Upper lobe of left lung (tissue), 4 donors: ENCODE measurements at regions not wholly inside any gene's neighbourhood (a gene's known extent, or its start where the extent isn't known, plus 50 kb on each side); places are given as distances from the start of the nearest gene placed in this dataset.

Experiments used
- EP300 ChIP-seq, 4 donors: sonication (generic); formaldehyde crosslinking; IDR thresholded peaks; one replicate each; pipeline ENCODE4 v1.5.1; 2017; ENCODE audit warnings: antibody characterized with exemption in 4 of 4, control low read depth in 2 of 4
- POLR2A ChIP-seq, 4 donors: fragments of 450-650 bp; IDR thresholded peaks; one replicate each; pipeline ENCODE4 v1.5.1; 2016 to 2017; ENCODE audit warnings: antibody characterized with exemption in 4 of 4, mild to moderate bottlenecking in 2 of 4
- POLR2AphosphoS5 ChIP-seq, 2 donors: sonication (generic); formaldehyde crosslinking; IDR thresholded peaks; one replicate each; pipeline ENCODE4 v1.5.1; 2017; ENCODE audit warnings: antibody characterized with exemption in 2 of 2
- TF ChIP-seq, protein P1 (sequence below), 6 experiments: fragments of 450-650 bp in 4 of 6; fragments of 200-600 bp in 2 of 6; sonication (generic) in 2 of 6; IDR thresholded peaks; one replicate each; pipeline ENCODE4 v1.5.1; 2016 to 2019; ENCODE audit warnings: antibody characterized with exemption in 6 of 6

DNA sequence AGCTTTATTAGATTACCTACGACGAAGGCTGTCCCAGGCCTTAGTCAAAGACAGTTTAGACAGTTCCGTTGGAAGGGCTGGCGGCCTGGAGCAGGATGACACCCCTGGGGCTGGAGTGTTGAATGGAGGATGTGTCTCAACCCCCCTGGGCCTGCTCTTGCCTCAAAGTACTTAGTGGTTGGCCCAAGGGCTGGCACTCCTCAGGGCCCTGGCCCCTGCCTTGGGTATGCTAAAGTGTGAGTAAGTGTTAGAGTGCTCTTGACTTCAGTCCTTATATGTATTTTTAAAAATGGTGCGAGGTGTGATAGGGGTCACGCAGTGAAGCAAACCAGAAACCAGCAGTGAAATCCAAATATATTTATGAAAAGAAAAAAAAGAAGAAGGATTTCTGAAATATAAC lies 261.6 kb downstream of the KTN1 start:
- TF ChIP-seq, protein P1, sequence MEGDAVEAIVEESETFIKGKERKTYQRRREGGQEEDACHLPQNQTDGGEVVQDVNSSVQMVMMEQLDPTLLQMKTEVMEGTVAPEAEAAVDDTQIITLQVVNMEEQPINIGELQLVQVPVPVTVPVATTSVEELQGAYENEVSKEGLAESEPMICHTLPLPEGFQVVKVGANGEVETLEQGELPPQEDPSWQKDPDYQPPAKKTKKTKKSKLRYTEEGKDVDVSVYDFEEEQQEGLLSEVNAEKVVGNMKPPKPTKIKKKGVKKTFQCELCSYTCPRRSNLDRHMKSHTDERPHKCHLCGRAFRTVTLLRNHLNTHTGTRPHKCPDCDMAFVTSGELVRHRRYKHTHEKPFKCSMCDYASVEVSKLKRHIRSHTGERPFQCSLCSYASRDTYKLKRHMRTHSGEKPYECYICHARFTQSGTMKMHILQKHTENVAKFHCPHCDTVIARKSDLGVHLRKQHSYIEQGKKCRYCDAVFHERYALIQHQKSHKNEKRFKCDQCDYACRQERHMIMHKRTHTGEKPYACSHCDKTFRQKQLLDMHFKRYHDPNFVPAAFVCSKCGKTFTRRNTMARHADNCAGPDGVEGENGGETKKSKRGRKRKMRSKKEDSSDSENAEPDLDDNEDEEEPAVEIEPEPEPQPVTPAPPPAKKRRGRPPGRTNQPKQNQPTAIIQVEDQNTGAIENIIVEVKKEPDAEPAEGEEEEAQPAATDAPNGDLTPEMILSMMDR (IDR thresholded peaks at IDR 0.05), result no peak
- TF ChIP-seq POLR2A (IDR thresholded peaks at IDR 0.05) (no peak), EP300 (IDR thresholded peaks at IDR 0.05) (no peak), POLR2AphosphoS5 (IDR thresholded peaks at IDR 0.05) (no peak)
